ENCODE measurements at regions not wholly inside any gene's neighbourhood (a gene's known extent, or its start where the extent isn't known, plus 50 kb on each side); places are given as distances from the start of the nearest gene placed in this dataset.

DNA sequence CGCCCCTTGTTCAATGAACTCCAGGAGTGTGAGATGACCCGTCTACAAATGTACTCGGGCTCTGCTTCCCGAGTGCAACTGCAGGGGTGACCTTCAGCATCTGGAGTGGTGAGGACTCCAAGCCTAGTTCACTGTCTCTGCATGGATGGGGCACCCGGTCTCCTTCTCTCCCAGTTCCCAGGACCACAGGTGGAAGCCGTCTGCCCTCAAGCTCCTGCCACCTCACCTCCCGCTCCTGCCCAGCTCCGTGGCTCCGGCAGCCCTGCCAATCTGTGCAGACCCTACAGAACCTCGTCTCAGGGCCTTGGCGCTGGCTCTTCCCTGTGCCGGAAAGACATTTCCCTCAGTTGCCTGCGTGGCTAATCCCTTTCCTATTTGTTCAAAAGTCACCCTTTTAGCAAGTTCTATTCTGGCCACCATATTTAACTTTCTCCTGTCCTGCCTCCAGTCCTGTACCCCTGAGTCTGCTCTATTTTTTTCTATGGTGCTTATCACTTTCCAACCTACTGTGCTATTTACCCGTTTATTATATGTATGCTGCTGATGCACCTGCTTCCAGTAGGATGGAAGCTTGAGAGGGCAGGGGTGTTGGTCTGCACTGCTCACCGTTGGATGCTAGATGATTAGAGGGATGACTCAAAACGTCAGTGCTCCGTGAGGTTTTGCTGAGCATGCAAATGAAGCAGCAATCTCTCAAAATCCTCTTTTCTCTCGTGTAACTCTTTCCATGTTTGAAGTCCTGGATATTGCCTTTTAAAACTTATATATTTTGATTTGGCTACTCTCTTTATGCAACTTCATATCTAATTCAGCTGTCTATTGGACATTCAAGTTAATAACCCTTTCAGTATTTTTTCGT, 641.4 kb downstream of the ACTR3B start:
- no peak for DNase-seq (ENCODE audit: low read depth)
- TF ChIP-seq, protein P1, sequence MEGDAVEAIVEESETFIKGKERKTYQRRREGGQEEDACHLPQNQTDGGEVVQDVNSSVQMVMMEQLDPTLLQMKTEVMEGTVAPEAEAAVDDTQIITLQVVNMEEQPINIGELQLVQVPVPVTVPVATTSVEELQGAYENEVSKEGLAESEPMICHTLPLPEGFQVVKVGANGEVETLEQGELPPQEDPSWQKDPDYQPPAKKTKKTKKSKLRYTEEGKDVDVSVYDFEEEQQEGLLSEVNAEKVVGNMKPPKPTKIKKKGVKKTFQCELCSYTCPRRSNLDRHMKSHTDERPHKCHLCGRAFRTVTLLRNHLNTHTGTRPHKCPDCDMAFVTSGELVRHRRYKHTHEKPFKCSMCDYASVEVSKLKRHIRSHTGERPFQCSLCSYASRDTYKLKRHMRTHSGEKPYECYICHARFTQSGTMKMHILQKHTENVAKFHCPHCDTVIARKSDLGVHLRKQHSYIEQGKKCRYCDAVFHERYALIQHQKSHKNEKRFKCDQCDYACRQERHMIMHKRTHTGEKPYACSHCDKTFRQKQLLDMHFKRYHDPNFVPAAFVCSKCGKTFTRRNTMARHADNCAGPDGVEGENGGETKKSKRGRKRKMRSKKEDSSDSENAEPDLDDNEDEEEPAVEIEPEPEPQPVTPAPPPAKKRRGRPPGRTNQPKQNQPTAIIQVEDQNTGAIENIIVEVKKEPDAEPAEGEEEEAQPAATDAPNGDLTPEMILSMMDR (IDR thresholded peaks at IDR 0.05; ENCODE audit: insufficient read depth, low read depth, low read length), result no peak

DNA sequence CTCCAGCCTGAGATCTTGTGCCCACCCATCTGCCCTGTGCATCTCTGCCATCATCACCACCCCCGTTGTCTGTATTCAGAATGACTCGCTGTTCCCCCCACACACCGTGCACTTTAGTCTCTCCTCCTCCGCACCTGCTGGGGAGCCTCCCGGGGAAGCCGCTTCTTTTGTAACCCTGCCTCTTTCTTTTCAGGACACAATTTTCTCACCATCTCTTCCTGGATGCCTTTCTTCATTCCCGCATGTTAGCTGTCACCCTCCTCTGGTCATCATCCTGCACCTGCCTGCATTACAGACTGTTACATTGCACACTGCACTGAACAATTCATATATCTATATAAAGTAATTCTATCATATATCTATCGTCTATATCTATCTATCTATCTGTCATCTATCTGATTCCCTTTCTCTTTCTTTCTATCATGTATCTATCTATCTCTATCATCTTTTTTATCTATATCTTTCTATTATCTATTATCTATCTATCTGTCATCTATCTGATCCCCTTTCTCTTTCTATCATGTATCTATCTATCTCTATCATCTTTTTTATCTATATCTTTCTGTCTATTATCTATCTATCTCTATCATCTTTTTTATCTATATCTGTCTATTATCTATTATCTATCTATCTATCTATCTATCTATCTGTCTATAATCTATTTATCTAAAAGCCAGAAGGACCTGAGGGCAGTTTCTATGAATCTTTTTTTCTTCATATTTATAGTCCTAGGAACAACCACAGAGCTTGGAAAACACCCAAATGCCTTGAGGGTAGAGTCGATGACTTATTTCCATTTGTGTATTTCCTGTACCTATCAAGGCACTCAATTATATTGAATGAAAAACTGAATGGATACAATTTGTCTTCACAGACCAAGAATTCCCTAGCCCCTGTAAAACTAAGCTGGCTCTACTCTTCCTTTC, 642.5 kb downstream of the ACTR3B start:
- DNase-seq (ENCODE audit: low read depth), result no peak
- TF ChIP-seq, protein P1 (IDR thresholded peaks at IDR 0.05; ENCODE audit: insufficient read depth, low read depth, low read length), result no peak
- no peak overlapping the region for H3K4me3 ChIP-seq (ENCODE audit: low read depth, low read length)

More for the DNA sequence above, 641.4 kb downstream of the ACTR3B start:
- H3K4me3 ChIP-seq (ENCODE audit: low read depth, low read length), result no peak overlapping the region

DNA sequence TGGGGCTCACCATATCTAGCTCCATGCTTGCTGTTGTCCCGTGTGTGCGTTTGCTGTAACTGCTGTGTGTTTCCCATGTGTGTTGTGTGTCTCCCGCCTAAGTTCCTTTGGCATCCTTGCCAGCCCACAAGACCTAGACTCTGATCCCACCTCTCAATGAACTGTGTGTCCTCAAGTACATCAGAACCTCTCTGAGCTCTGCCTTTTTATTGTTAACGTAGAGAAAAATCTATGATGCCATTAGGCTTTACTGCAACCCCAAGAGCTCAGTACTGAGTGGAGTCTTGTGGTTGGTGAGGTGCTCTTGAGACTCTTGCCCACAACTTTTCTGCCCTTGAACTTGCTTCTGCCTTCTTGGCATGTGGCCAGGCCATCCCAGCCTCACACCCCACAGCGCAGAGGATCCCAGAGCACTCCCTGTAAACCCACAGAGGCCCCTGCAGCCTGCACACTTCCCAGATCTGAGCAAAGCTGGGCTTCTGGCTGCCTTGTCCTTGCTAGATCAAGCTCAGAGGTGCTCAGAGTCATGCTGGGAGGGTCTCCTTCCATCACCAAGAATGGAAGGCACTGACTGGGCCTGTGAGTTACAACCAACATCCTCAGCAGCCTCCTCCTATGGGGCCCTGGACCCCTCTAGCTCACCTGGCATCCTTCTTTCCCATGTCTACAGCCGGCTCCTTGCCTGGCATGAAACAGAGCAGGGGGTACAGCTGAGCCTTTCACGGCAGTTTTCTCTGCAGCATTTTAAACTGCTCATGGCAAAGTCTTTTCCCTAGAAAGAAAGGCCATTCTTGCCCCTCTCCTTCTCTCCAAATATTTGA, 643.4 kb downstream of the ACTR3B start:
- TF ChIP-seq, protein P1 (IDR thresholded peaks at IDR 0.05; ENCODE audit: insufficient read depth, low read depth, low read length), result no peak
- H3K4me3 ChIP-seq (ENCODE audit: low read depth, low read length), result no peak overlapping the region
- no peak for DNase-seq (ENCODE audit: low read depth)

DNA sequence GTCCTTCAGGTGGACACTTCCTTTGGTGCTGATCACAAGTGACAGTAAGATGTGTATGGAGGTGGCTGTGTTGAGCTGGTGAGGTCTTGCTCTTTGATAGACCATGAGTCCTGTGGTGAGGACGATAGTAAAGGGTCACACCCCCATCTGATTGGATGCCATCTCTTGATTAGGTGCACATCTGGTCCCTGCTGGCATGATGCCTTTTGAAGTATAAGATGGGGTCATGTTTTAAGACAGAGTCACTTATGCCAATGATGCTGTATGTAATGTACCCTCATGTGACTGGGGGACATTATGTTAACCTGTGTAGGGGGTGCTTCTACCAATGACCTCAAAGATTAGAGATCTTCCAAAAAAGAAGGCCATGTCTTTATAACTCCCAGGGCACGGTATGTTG, 644.6 kb downstream of the ACTR3B start:
- no peak overlapping the region for H3K4me3 ChIP-seq (ENCODE audit: low read depth, low read length)
- TF ChIP-seq, protein P1 (IDR thresholded peaks at IDR 0.05; ENCODE audit: insufficient read depth, low read depth, low read length), result no peak
- DNase-seq (ENCODE audit: low read depth), result no peak

DNA sequence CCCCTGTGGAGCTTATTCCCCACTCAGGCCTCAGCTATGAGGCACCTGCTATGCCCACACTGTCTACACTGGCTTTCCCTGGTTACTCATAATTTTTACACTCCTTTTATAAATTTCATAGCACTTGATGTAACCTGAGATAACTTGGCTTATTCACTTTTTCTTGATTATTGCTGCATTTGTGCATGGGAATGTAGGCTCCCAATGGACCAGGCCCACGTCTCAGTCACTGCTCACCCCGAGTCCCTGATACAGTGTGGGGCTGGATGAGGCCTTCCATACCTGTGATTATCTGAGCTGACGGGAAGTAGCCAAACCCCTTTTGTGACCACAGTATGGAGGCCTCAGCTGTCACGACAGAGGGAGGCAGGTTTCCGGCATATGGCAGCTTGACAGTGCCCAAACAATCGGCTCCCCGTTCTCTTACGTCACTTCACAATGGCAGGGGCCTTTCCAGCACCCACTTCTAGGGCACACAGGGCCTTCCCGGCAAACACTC, 645.3 kb downstream of the ACTR3B start:
- TF ChIP-seq, protein P1 (IDR thresholded peaks at IDR 0.05; ENCODE audit: insufficient read depth, low read depth, low read length), result no peak
- H3K4me3 ChIP-seq (ENCODE audit: low read depth, low read length), result no peak overlapping the region
- no peak for DNase-seq (ENCODE audit: low read depth)
